OCI-LY7 (cell line): ENCODE measurements at regions not wholly inside any gene's neighbourhood (a gene's known extent, or its start where the extent isn't known, plus 50 kb on each side); places are given as distances from the start of the nearest gene placed in this dataset.

ENCODE experiments used
- BruUV-seq: library from RNA; stranded (reverse); fragments of 400-500 nt; replicated peaks from 2 replicates; lab custom pipeline; 2021; lab: Mats Ljungman, UMichigan
- CTCF ChIA-PET: fragments of 300-600 bp; sonication (Branson Sonifier 250); formaldehyde crosslinking; loops from one replicate; lab custom pipeline; 2022; ENCODE audit warnings: antibody characterized with exemption; ENCODE audit not compliant: unreplicated experiment; lab: Charles Lee
- POLR2A ChIA-PET: fragments of 300-600 bp; sonication (Branson Sonifier 250); formaldehyde crosslinking; loops from one replicate; lab custom pipeline; 2022; ENCODE audit warnings: antibody characterized with exemption; lab: Charles Lee
- DNase-seq: peaks from one replicate; pipeline ENCODE4 v3.0.0-alpha.2; 2015; ENCODE audit warnings: low spot score
- H2AFZ ChIP-seq: fragments of 200-600 bp; sonication (generic), shearing (Covaris generic); 2 replicates; pipeline ENCODE4 v1.6.1; 2014; ENCODE audit warnings: mild to moderate bottlenecking, antibody characterized with exemption, low read length, moderate library complexity
- H3K27ac ChIP-seq: fragments of 200-600 bp; sonication (generic); 2 replicates; pipeline ENCODE4 v1.5.1; 2014; ENCODE audit warnings: mixed run types, low read depth, mild to moderate bottlenecking, moderate library complexity, low read length, inconsistent platforms; ENCODE audit not compliant: poor library complexity, severe bottlenecking
- H3K36me3 ChIP-seq: fragments of 200-600 bp; sonication (generic); 2 replicates; pipeline ENCODE4 v1.6.1; 2014; ENCODE audit warnings: mild to moderate bottlenecking, antibody characterized with exemption, low read length, moderate library complexity, mixed read lengths; ENCODE audit not compliant: insufficient read depth
- H3K4me1 ChIP-seq: fragments of 200-600 bp; sonication (generic); 2 replicates; pipeline ENCODE4 v1.5.1; 2014; ENCODE audit warnings: mild to moderate bottlenecking, low read length; ENCODE audit not compliant: insufficient read depth, poor library complexity, severe bottlenecking
- H3K4me2 ChIP-seq: fragments of 200-600 bp; sonication (generic); 2 replicates; pipeline ENCODE4 v1.6.1; 2014; ENCODE audit warnings: mild to moderate bottlenecking, low read length
- H3K4me3 ChIP-seq: fragments of 200-600 bp; sonication (generic); 2 replicates; pipeline ENCODE4 v1.5.1; 2014; ENCODE audit warnings: mild to moderate bottlenecking, low read depth, low read length; ENCODE audit not compliant: poor library complexity, severe bottlenecking
- H3K79me2 ChIP-seq: fragments of 200-600 bp; sonication (generic); 2 replicates; pipeline ENCODE4 v1.6.1; 2016; ENCODE audit warnings: low read depth, mild to moderate bottlenecking, low read length, moderate library complexity, mixed read lengths; ENCODE audit not compliant: insufficient read depth
- H3K9me2 ChIP-seq: fragments of 200-600 bp; sonication (generic); 2 replicates; pipeline ENCODE4 v1.6.1; 2016; ENCODE audit warnings: mild to moderate bottlenecking, low read length, mixed read lengths; ENCODE audit not compliant: insufficient read depth
- H3K9me3 ChIP-seq: fragments of 200-600 bp; sonication (generic); 2 replicates; pipeline ENCODE4 v1.6.1; 2014; ENCODE audit warnings: mild to moderate bottlenecking, mixed run types, low read length, mixed read lengths
- H4K20me1 ChIP-seq: fragments of 200-600 bp; sonication (generic); 2 replicates; pipeline ENCODE4 v1.6.1; 2014; ENCODE audit warnings: mild to moderate bottlenecking, antibody characterized with exemption, low read length, moderate library complexity, mixed read lengths; ENCODE audit not compliant: insufficient read depth
- EZH2phosphoT487 ChIP-seq: fragments of 200-600 bp; sonication (generic); IDR thresholded peaks from 2 replicates; pipeline ENCODE4 v1.6.1; 2018; ENCODE audit warnings: low read depth, borderline replicate concordance, mild to moderate bottlenecking, mixed run types, antibody characterized with exemption, low read length, moderate library complexity, mixed read lengths
- intact Hi-C: fragments of 100-400 bp; cut with micrococcal nuclease; formaldehyde crosslinking; loops from one replicate; pipeline ENCODE4 v1.10.0; 2022; ENCODE audit not compliant: unreplicated experiment
- TF ChIP-seq, protein P1 (sequence below): fragments of 200-600 bp; sonication (generic); conservative IDR thresholded peaks from 2 replicates; pipeline ENCODE4 v1.5.1; 2014; ENCODE audit warnings: mild to moderate bottlenecking, antibody characterized with exemption, low read length, moderate library complexity, mixed read lengths

GRCh38 chr7:121578669-121579068, 182.6 kb upstream of the FAM3C start:
- intact Hi-C loops: no loop called here
- no peak overlapping the region for H2AFZ ChIP-seq
- no peaks in the 10 kb centered on the region for H3K4me1 ChIP-seq

DNA sequence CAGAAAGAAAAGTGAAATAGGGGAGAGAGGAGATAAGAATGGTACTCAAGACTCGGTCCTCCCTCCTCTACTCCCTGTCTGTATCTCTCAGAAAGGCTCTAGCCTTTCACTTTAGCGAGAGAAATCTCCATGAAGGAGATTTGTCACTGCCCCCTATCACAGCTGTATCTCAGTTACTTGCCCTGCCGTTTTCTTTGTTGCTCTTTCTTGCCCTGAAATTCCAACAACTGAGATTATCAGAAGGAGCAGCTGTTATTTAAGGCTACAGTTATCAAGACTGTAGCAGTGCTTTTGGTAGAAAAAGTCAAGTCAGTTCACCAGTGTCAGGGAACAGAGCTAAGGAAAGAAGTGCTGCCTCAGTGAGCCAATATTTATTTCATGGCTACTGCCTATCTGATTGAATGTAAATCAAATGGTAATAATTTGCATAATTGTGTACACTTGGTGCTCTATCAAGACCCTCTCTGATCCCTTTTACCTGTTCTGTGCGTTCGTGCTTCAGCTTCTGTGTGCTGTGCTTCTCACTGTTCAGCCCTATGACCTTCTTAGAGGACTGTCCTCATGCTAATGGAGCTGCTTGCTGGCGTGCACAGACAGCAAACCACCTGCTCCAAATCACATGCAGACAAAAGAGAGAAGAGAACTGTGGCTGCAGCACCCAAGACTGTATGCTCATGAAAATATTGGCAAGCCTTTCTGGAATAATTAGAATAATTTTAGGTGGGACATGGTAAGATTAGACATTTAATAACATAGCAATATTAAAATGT, 180.2 kb upstream of the FAM3C start:
- POLR2A ChIA-PET: interaction anchor here (0.6 to 0.7 kb wide), 2 partner anchors 320 to 369 kb away, joined by 3 read pairs; no protein-coding TSS in a partner anchor
- no peaks in the 10 kb centered on the region for H3K79me2 ChIP-seq
- BruUV-seq: no TSS peak

More at GRCh38 chr7:121578669-121579068, 182.6 kb upstream of the FAM3C start:
- BruUV-seq: no TSS peak
- no peaks in the 10 kb centered on the region for H4K20me1 ChIP-seq
- no peak for DNase-seq
- no peak for TF ChIP-seq EZH2phosphoT487
- TF ChIP-seq, protein P1, sequence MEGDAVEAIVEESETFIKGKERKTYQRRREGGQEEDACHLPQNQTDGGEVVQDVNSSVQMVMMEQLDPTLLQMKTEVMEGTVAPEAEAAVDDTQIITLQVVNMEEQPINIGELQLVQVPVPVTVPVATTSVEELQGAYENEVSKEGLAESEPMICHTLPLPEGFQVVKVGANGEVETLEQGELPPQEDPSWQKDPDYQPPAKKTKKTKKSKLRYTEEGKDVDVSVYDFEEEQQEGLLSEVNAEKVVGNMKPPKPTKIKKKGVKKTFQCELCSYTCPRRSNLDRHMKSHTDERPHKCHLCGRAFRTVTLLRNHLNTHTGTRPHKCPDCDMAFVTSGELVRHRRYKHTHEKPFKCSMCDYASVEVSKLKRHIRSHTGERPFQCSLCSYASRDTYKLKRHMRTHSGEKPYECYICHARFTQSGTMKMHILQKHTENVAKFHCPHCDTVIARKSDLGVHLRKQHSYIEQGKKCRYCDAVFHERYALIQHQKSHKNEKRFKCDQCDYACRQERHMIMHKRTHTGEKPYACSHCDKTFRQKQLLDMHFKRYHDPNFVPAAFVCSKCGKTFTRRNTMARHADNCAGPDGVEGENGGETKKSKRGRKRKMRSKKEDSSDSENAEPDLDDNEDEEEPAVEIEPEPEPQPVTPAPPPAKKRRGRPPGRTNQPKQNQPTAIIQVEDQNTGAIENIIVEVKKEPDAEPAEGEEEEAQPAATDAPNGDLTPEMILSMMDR: no peak
- no peak overlapping the region for H3K27ac ChIP-seq
- no peaks in the 10 kb centered on the region for H3K36me3 ChIP-seq
- ChIA-PET CTCF (no interaction called here), POLR2A (interaction anchor here (0.6 to 1.2 kb wide), 2 partner anchors 8 kb away, joined by 3 to 4 read pairs; no protein-coding TSS in a partner anchor)
- no peak overlapping the region for H3K4me3 ChIP-seq
- H3K4me2 ChIP-seq: no peak overlapping the region
- H3K79me2 ChIP-seq: no peaks in the 10 kb centered on the region
- no peaks in the 10 kb centered on the region for H3K9me2 ChIP-seq
- H3K9me3 ChIP-seq: no peaks in the 10 kb centered on the region

GRCh38 chr7:121575194-121575765, 179.2 kb upstream of the FAM3C start:
- H3K36me3 ChIP-seq: no peaks in the 10 kb centered on the region
- H3K9me2 ChIP-seq: no peaks in the 10 kb centered on the region
- no peak for DNase-seq
- H3K4me2 ChIP-seq: no peak overlapping the region
- H3K4me1 ChIP-seq: no peaks in the 10 kb centered on the region
- BruUV-seq: no TSS peak
- intact Hi-C loops: no loop called here
- CTCF ChIA-PET: no interaction called here
- TF ChIP-seq, protein P1: no peak
- TF ChIP-seq EZH2phosphoT487: no peak
- no peak overlapping the region for H2AFZ ChIP-seq
- POLR2A ChIA-PET: no interaction called here
- no peak overlapping the region for H3K4me3 ChIP-seq
- no peaks in the 10 kb centered on the region for H3K9me3 ChIP-seq
- no peaks in the 10 kb centered on the region for H3K79me2 ChIP-seq
- no peak overlapping the region for H3K27ac ChIP-seq
- no peaks in the 10 kb centered on the region for H4K20me1 ChIP-seq

More for the DNA sequence above, 180.2 kb upstream of the FAM3C start:
- TF ChIP-seq EZH2phosphoT487: no peak
- Histone ChIP-seq H2AFZ (no peak overlapping the region), H3K4me3 (no peak overlapping the region), H3K9me3 (no peaks in the 10 kb centered on the region), H3K9me2 (no peaks in the 10 kb centered on the region), H3K36me3 (no peaks in the 10 kb centered on the region), H4K20me1 (no peaks in the 10 kb centered on the region), H3K4me1 (no peaks in the 10 kb centered on the region), H3K27ac (no peak overlapping the region), H3K4me2 (no peak overlapping the region)
- CTCF ChIA-PET: no interaction called here
- DNase-seq: no peak
- intact Hi-C loops: no loop called here
